ENCODE measurements at regions not wholly inside any gene's neighbourhood (a gene's known extent, or its start where the extent isn't known, plus 50 kb on each side); places are given as distances from the start of the nearest gene placed in this dataset.

- Histone ChIP-seq H3K27me3 (ENCODE audit: control insufficient read depth, insufficient read depth, low read length) (no peaks in the 10 kb centered on the region), H3K9me3 (ENCODE audit: control insufficient read depth in 2 of 3, insufficient read depth in 1 of 3, low read length in 3 of 3) (no peaks in the 10 kb centered on the region), H3K27ac (ENCODE audit: low read depth in 2 of 2, low read length in 2 of 2) (no peak overlapping the region), H3K4me1 (ENCODE audit: control insufficient read depth in 2 of 3, insufficient read depth in 2 of 3, low read depth in 1 of 3, low read length in 3 of 3) (no peaks in the 10 kb centered on the region), H3K36me3 (ENCODE audit: control insufficient read depth in 2 of 3, insufficient read depth in 3 of 3, low read length in 3 of 3) (no peaks in the 10 kb centered on the region), H3K9ac (ENCODE audit: low read length in 3 of 3) (no peak overlapping the region), H3K4me3 (ENCODE audit: low read length in 3 of 3) (no peak overlapping the region)
- intact Hi-C loops (cut with DNase I) = no loop called here
- TF ChIP-seq CTCF (IDR thresholded peaks at IDR 0.05; ENCODE audit: borderline replicate concordance, extremely low read depth, insufficient read depth) = no peak
- FAIRE-seq (no peak), DNase-seq (no peak)
These were observed 356.5 kb downstream of the IRS1 start for GRCh38 chr2:226443112-226443511.

GRCh38 chr2:226440127-226440918 is 359.3 kb downstream of the IRS1 start:
- no peak overlapping the region for H3K9ac ChIP-seq (ENCODE audit: low read length in 3 of 3)
- no peak overlapping the region for H3K27ac ChIP-seq (ENCODE audit: low read depth in 2 of 2, low read length in 2 of 2)
- no peaks in the 10 kb centered on the region for H3K9me3 ChIP-seq (ENCODE audit: control insufficient read depth in 2 of 3, insufficient read depth in 1 of 3, low read length in 3 of 3)
- no peaks in the 10 kb centered on the region for H3K27me3 ChIP-seq (ENCODE audit: control insufficient read depth, insufficient read depth, low read length)
- no peak for TF ChIP-seq CTCF (IDR thresholded peaks at IDR 0.05; ENCODE audit: borderline replicate concordance, extremely low read depth, insufficient read depth)
- DNase-seq (no peak), FAIRE-seq (no peak)
- no peaks in the 10 kb centered on the region for H3K36me3 ChIP-seq (ENCODE audit: control insufficient read depth in 2 of 3, insufficient read depth in 3 of 3, low read length in 3 of 3)
- no peak overlapping the region for H3K4me3 ChIP-seq (ENCODE audit: low read length in 3 of 3)
- intact Hi-C loops (cut with DNase I) = no loop called here
- H3K4me1 ChIP-seq (ENCODE audit: control insufficient read depth in 2 of 3, insufficient read depth in 2 of 3, low read depth in 1 of 3, low read length in 3 of 3) = no peaks in the 10 kb centered on the region

GRCh38 chr2:226439337-226439736 is 360.3 kb downstream of the IRS1 start:
- no peaks in the 10 kb centered on the region for H3K4me1 ChIP-seq (ENCODE audit: control insufficient read depth in 2 of 3, insufficient read depth in 2 of 3, low read depth in 1 of 3, low read length in 3 of 3)
- intact Hi-C loops (cut with DNase I) = no loop called here
- no peaks in the 10 kb centered on the region for H3K36me3 ChIP-seq (ENCODE audit: control insufficient read depth in 2 of 3, insufficient read depth in 3 of 3, low read length in 3 of 3)
- no peak for TF ChIP-seq CTCF (IDR thresholded peaks at IDR 0.05; ENCODE audit: borderline replicate concordance, extremely low read depth, insufficient read depth)
- H3K9me3 ChIP-seq (ENCODE audit: control insufficient read depth in 2 of 3, insufficient read depth in 1 of 3, low read length in 3 of 3) = no peaks in the 10 kb centered on the region
- FAIRE-seq (no peak), DNase-seq (no peak)
- H3K27ac ChIP-seq (ENCODE audit: low read depth in 2 of 2, low read length in 2 of 2) = no peak overlapping the region
- no peak overlapping the region for H3K9ac ChIP-seq (ENCODE audit: low read length in 3 of 3)
- H3K27me3 ChIP-seq (ENCODE audit: control insufficient read depth, insufficient read depth, low read length) = no peaks in the 10 kb centered on the region
- no peak overlapping the region for H3K4me3 ChIP-seq (ENCODE audit: low read length in 3 of 3)

GRCh38 chr2:226435146-226435545 is 364.5 kb downstream of the IRS1 start:
- H3K27me3 ChIP-seq (ENCODE audit: control insufficient read depth, insufficient read depth, low read length) = no peaks in the 10 kb centered on the region
- intact Hi-C loops (cut with DNase I) = no loop called here
- no peaks in the 10 kb centered on the region for H3K36me3 ChIP-seq (ENCODE audit: control insufficient read depth in 2 of 3, insufficient read depth in 3 of 3, low read length in 3 of 3)
- no peak for TF ChIP-seq CTCF (IDR thresholded peaks at IDR 0.05; ENCODE audit: borderline replicate concordance, extremely low read depth, insufficient read depth)
- no peak for FAIRE-seq
- no peak overlapping the region for H3K4me3 ChIP-seq (ENCODE audit: low read length in 3 of 3)
- no peaks in the 10 kb centered on the region for H3K9me3 ChIP-seq (ENCODE audit: control insufficient read depth in 2 of 3, insufficient read depth in 1 of 3, low read length in 3 of 3)
- H3K9ac ChIP-seq (ENCODE audit: low read length in 3 of 3) = no peak overlapping the region
- no peaks in the 10 kb centered on the region for H3K4me1 ChIP-seq (ENCODE audit: control insufficient read depth in 2 of 3, insufficient read depth in 2 of 3, low read depth in 1 of 3, low read length in 3 of 3)
- no peak for DNase-seq
- H3K27ac ChIP-seq (ENCODE audit: low read depth in 2 of 2, low read length in 2 of 2) = no peak overlapping the region
